ENCODE measurements at regions not wholly inside any gene's neighbourhood (a gene's known extent, or its start where the extent isn't known, plus 50 kb on each side); places are given as distances from the start of the nearest gene placed in this dataset.
"Not testable (repeated sequence)": the region's sequence is repeated elsewhere in the genome, so short reads cannot be mapped to it uniquely, and the experiment has no call there.

GRCh38 chr1:157326173-157326859 is 188.1 kb upstream of the ETV3 start:
- Mint-ChIP-seq H3K27me3 (ENCODE audit: insufficient read depth, unreplicated experiment) (no peaks in the 10 kb centered on the region), H3K9me3 (ENCODE audit: unreplicated experiment) (peaks cover 21% of the 10 kb centered on the region), H3K36me3 (ENCODE audit: insufficient read depth, unreplicated experiment) (no peaks in the 10 kb centered on the region), H3K27ac (ENCODE audit: unreplicated experiment) (peak overlapping the region; percentile 22), H3K4me1 (ENCODE audit: low read depth, unreplicated experiment) (peaks cover 14% of the 10 kb centered on the region), H3K4me3 (ENCODE audit: unreplicated experiment) (no peak overlapping the region)
- no peaks in the 10 kb centered on the region for H3K27me3 ChIP-seq (replicated peaks; ENCODE audit: control insufficient read depth, insufficient read depth, low read length)
- intact Hi-C loops (cut with micrococcal nuclease; ENCODE audit: unreplicated experiment), result no loop called here
- ChIA-PET CTCF (no interaction called here), POLR2A (interaction anchor here (0.7 kb wide), 1 partner anchor 86 kb away, joined by 5 read pairs; no protein-coding TSS in a partner anchor)
- peaks cover 19% of the 10 kb centered on the region for H3K4me1 ChIP-seq
- no peaks in the 10 kb centered on the region for H3K36me3 ChIP-seq (ENCODE audit: control insufficient read depth, insufficient read depth, low read length)
- TF ChIP-seq CTCF (IDR thresholded peaks at IDR 0.05; ENCODE audit: insufficient read depth in 1 of 2, low read depth in 1 of 2, low read length in 1 of 2, severe bottlenecking in 1 of 2, unreplicated experiment in 1 of 2), result no peak
- BruUV-seq (replicated peaks), result no TSS peak
- H3K9me3 ChIP-seq, result peaks cover 9% of the 10 kb centered on the region; the same call in 1 of the 2 replicates
- DNase-seq, result no peak
- H3K4me3 ChIP-seq (ENCODE audit: low read depth, low read length), result no peak overlapping the region

GRCh38 chr1:157325220-157325619 is 187.0 kb upstream of the ETV3 start:
- no peak for TF ChIP-seq CTCF (IDR thresholded peaks at IDR 0.05; ENCODE audit: insufficient read depth in 1 of 2, low read depth in 1 of 2, low read length in 1 of 2, severe bottlenecking in 1 of 2, unreplicated experiment in 1 of 2)
- Mint-ChIP-seq H3K4me3 (ENCODE audit: unreplicated experiment) (no peak overlapping the region), H3K27ac (ENCODE audit: unreplicated experiment) (peak overlapping the region; percentile 80), H3K9me3 (ENCODE audit: unreplicated experiment) (peaks cover 26% of the 10 kb centered on the region), H3K27me3 (ENCODE audit: insufficient read depth, unreplicated experiment) (no peaks in the 10 kb centered on the region), H3K36me3 (ENCODE audit: insufficient read depth, unreplicated experiment) (no peaks in the 10 kb centered on the region), H3K4me1 (ENCODE audit: low read depth, unreplicated experiment) (peaks cover 8% of the 10 kb centered on the region)
- H3K4me3 ChIP-seq (ENCODE audit: low read depth, low read length), result no peak overlapping the region
- no peaks in the 10 kb centered on the region for H3K36me3 ChIP-seq (ENCODE audit: control insufficient read depth, insufficient read depth, low read length)
- ChIA-PET CTCF (no interaction called here), POLR2A (no interaction called here)
- no TSS peak for BruUV-seq (replicated peaks)
- H3K4me1 ChIP-seq, result peaks cover 19% of the 10 kb centered on the region
- peak in 1 of 2 experiments; percentile 29 for DNase-seq
- no peaks in the 10 kb centered on the region for H3K27me3 ChIP-seq (replicated peaks; ENCODE audit: control insufficient read depth, insufficient read depth, low read length)
- peaks cover 9% of the 10 kb centered on the region; the same call in 1 of the 2 replicates for H3K9me3 ChIP-seq
- intact Hi-C loops (cut with micrococcal nuclease; ENCODE audit: unreplicated experiment), result no loop called here

- DNase-seq; H3K4me3 Mint-ChIP-seq (ENCODE audit: unreplicated experiment); H3K36me3 Mint-ChIP-seq (ENCODE audit: insufficient read depth, unreplicated experiment); intact Hi-C loops (cut with micrococcal nuclease; ENCODE audit: unreplicated experiment); POLR2A ChIA-PET; H3K9me3 ChIP-seq; H3K4me3 ChIP-seq (ENCODE audit: low read depth, low read length); H3K27ac Mint-ChIP-seq (ENCODE audit: unreplicated experiment); H3K27me3 ChIP-seq (replicated peaks; ENCODE audit: control insufficient read depth, insufficient read depth, low read length); BruUV-seq (replicated peaks); H3K4me1 Mint-ChIP-seq (ENCODE audit: low read depth, unreplicated experiment); H3K27me3 Mint-ChIP-seq (ENCODE audit: insufficient read depth, unreplicated experiment); CTCF ChIA-PET; H3K36me3 ChIP-seq (ENCODE audit: control insufficient read depth, insufficient read depth, low read length): not testable (repeated sequence)
- H3K4me1 ChIP-seq, result peaks cover 19% of the 10 kb centered on the region
- peaks cover 49% of the 10 kb centered on the region for H3K9me3 Mint-ChIP-seq (ENCODE audit: unreplicated experiment)
Observed at GRCh38 chr1:157321972-157322371, 183.8 kb upstream of the ETV3 start.

All from Caco-2 (cell line).